ENCODE measurements at regions not wholly inside any gene's neighbourhood (a gene's known extent, or its start where the extent isn't known, plus 50 kb on each side); places are given as distances from the start of the nearest gene placed in this dataset.

GRCh38 chr6:156510242-156510641 is 266.9 kb upstream of the ARID1B start:
- DNase-seq, result no peak

GRCh38 chr6:156509496-156509895 is 267.7 kb upstream of the ARID1B start:
- no peak for DNase-seq

DNA sequence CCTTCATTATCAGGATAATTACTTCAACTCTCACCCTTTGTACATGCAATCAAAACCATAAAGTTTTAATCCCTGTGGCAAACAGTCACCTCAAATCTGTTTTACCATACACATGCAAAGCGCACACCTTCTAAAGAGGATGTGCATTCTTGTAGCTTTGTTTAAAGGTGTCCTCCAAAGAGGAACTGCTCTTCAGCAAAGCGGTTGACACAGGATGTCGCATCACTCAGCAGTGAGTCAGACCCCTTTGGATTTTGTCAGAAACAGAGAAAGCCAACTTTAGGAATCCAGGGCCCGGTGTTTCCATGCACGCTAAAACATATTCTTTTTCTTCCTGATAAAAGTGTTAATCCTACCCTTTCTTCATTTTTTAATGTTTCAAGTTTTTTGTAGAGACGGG is 268.3 kb upstream of the ARID1B start:
- DNase-seq, result no peak

DNA sequence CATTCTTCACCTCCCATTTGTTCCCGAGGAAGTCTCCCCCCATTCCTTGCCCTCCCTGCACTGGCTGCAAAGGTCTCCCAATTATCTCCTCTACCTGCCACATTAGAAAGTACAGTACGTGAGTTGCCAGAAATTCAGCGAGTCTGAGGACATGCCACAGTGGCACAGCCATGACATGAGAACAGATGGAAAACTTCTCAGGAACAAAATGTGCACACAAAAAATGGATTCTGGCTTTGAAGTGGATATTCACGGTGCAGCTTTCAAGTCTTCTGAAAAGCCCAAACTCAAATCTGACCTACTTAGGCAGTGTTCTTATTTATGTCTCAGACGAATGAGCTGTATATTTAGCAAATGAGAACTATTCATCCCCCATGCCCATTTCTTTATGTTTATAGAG is 269.1 kb upstream of the ARID1B start:
- no peak for DNase-seq

- DNase-seq, result no peak
These were observed 269.5 kb upstream of the ARID1B start for GRCh38 chr6:156507656-156508055.

GRCh38 chr6:156507106-156507505 is 270.1 kb upstream of the ARID1B start:
- no peak for DNase-seq

- no peak for DNase-seq
These were observed 274.1 kb upstream of the ARID1B start for GRCh38 chr6:156502969-156503504.

- DNase-seq, result no peak
These were observed 279.6 kb upstream of the ARID1B start for GRCh38 chr6:156497618-156498017.

GRCh38 chr6:156487877-156488276 is 289.3 kb upstream of the ARID1B start:
- DNase-seq, result no peak

- no peak for DNase-seq
These were observed 292.0 kb upstream of the ARID1B start for GRCh38 chr6:156485150-156485549.

GRCh38 chr6:156474507-156475120 is 302.6 kb upstream of the ARID1B start:
- no peak for DNase-seq

GRCh38 chr6:156471000-156471399 is 306.2 kb upstream of the ARID1B start:
- DNase-seq, result no peak

DNA sequence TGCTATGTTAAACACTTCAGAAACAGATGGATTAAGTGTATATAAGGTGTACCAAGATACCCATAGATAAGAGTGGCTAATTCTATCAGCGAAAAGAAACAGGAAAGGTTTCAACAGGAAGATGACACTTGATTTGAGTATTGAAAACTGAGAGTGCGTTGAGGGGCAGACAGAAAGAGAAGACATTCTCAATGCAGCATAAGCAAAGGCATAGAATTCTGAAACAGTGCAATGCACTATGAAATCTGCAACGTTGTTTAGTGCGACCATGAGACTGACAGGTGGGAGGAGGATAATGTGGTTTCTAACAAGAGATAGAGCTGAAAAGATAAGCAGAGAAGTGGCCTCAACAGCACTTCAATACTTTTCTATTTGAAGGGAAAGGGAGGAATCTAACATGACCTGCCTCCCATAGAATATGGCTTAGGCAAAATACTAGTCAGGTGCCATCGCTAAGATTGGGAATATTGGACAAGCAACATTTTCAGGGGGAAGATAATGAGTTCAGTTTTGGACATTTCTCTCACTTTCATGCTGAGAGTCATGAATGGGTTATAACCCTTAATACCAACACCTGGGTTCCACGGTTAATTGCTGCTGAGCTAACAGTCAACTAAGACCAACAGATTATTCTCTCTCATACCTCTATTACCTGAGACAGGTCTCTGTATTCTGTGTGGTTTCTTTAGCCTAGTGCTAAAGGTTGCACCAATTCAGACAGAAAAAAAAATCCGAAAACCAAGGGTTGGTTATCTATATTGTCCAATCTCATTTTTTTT is 312.9 kb upstream of the ARID1B start:
- DNase-seq, result no peak

DNA sequence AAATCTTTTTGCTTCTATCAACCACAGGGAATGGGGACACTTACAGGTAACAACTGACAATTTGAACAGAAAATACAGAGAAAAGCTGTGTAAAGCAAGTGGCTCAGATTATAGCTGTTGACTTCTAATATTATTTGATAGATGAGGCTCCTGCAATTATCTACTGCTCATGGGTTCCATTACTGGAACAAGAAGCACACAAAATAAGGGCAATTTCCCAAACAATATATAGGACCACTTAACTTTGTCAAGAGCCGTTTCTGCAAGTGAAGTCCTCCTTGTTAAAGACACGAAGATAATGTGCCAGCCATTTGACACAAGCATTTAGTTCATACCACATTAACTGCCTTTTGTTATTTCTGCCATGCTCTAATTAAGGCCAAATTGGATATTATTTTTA is 315.5 kb upstream of the ARID1B start:
- peak; percentile 94 for DNase-seq

DNA sequence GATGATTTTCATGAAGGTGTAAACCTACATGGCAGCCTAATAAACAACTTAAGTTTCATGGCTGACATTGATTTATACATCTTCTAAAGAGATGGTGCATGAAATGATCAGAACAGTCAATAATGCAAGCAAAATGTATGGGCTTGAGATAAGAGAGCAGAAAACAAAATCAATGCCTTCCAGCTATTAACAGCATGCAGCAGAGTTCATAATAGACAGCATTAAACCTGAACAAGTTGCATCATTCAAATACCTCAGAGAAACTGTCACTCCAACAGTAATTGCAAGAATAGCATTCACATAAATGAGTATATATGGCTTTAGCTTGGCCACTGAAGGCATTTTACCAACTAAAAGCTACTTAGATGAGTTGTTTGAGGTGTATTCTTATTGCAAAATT is 319.6 kb upstream of the ARID1B start:
- DNase-seq, result no peak

DNA sequence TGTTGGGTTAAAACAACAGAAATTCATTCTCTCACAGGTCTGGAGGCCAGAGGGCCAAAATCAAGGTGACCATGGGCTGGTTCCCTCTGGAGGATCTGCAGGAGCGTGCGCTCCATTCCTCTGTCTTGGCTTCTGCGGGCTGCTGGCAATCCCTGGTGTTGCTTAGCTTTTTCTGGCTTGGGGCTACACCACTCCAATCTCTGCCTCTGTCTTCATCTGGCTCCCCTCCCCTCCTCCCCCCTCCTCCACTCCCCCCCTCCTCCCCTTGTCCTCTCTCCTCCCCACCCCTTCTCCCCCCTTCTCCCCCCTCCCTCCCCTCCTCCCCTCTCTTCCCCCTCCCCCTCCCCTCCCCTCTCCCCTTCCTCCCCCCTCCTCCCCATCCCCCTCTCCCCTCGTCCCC is 321.3 kb upstream of the ARID1B start:
- DNase-seq, result no peak

- DNase-seq, result no peak
These were observed 322.3 kb upstream of the ARID1B start for GRCh38 chr6:156454867-156455266.

GRCh38 chr6:156451726-156452125 is 325.5 kb upstream of the ARID1B start:
- DNase-seq, result no peak

GRCh38 chr6:156451088-156451487 is 326.1 kb upstream of the ARID1B start:
- DNase-seq, result no peak

GRCh38 chr6:156450421-156450820 is 326.8 kb upstream of the ARID1B start:
- no peak for DNase-seq

DNA sequence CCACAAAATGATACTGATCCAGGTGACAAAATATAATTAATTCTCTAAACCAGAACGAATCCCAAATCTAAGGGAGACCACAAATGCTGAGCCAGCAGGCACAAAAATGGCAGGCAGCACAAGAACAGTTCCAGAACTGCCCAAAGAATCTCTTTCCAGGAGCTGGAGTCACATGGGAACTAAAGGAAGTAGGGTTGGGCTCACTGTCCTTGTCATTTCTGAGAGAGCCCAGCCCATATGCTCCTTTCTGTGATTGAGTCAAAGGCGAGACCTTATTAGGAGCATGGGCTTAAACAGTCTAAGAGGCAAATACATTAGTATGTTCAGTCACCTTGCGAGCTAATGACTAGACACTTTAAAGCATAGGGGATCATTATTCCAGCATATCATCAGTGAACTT is 327.6 kb upstream of the ARID1B start:
- DNase-seq, result no peak

DNA sequence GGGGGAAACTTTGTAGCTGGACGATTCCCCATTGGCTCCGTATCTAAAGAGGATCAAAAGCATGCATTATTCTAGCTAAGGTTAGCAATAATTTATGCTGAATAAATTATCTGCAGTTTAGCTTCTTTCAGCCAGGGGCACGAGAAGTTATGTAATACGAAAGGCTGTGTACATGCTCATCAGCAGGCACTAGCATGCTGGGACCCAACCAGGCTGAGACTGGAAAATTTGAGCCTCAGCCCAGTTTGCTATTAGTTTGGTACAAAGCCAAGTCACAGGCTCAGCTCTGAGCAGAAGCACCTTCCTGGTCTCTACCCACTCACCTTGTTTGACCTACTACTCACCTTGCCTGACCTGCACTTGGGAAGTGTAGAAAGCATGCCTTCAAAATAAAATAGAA is 328.1 kb upstream of the ARID1B start:
- DNase-seq, result no peak

DNA sequence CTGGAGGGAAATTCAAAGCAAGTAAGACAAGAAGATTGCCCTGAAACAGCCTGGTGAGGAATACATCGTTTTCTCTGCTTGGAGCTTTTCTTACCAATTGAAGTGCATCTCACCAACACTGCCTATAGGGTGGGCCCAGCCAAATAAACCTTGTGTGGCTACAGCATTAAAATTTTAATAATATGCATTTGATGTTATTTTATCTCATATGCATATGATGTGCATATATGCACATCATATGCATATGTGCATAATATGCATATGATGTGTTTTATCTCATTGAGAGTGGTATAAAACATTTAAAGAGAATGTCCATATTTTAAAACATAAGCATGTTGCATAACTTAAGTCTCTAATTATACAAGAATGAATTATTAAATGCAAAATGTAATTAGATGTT is 328.6 kb upstream of the ARID1B start:
- DNase-seq, result no peak

GRCh38 chr6:156440688-156441087 is 336.5 kb upstream of the ARID1B start:
- DNase-seq, result no peak

All from NCI-H1436 (cell line).